DND-41 (cell line): ENCODE measurements at regions not wholly inside any gene's neighbourhood (a gene's known extent, or its start where the extent isn't known, plus 50 kb on each side); places are given as distances from the start of the nearest gene placed in this dataset.

Source experiments
- EZH2 ChIP-seq: IDR thresholded peaks from 3 replicates; pipeline ENCODE4 v1.6.1; 2012; ENCODE audit warnings: borderline replicate concordance, low read depth, mild to moderate bottlenecking, moderate library complexity, low read length, inconsistent platforms; ENCODE audit not compliant: severe bottlenecking
- TF ChIP-seq, protein P1 (sequence below): IDR thresholded peaks from 2 replicates; pipeline ENCODE4 v1.5.1; 2012; ENCODE audit warnings: borderline replicate concordance, low read length, moderate library complexity, mild to moderate bottlenecking; ENCODE audit not compliant: poor library complexity, severe bottlenecking; ENCODE audit errors: extremely low read depth

DNA sequence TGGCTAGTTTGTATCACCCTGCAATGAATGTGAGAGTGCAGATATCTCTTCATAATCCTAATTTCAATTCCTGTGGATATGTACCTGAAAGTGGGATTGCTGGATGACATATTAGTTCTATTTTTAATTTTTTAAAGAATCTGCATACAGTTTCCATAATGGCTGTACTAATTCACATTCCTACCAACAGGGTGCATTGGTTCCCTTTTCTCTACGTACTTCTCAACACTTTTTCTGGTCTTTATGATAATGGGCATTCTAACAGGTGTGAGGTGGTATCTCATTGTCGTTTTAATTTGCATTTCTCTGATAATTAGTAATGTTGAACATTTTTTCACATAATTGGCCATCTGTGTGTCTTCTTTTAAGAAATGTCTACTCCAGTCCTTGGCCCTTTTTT lies 927.5 kb downstream of the DTWD2 start:
- TF ChIP-seq, protein P1, sequence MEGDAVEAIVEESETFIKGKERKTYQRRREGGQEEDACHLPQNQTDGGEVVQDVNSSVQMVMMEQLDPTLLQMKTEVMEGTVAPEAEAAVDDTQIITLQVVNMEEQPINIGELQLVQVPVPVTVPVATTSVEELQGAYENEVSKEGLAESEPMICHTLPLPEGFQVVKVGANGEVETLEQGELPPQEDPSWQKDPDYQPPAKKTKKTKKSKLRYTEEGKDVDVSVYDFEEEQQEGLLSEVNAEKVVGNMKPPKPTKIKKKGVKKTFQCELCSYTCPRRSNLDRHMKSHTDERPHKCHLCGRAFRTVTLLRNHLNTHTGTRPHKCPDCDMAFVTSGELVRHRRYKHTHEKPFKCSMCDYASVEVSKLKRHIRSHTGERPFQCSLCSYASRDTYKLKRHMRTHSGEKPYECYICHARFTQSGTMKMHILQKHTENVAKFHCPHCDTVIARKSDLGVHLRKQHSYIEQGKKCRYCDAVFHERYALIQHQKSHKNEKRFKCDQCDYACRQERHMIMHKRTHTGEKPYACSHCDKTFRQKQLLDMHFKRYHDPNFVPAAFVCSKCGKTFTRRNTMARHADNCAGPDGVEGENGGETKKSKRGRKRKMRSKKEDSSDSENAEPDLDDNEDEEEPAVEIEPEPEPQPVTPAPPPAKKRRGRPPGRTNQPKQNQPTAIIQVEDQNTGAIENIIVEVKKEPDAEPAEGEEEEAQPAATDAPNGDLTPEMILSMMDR = no peak
- TF ChIP-seq EZH2 = no peak
